A549 (cell line): ENCODE measurements at regions not wholly inside any gene's neighbourhood (a gene's known extent, or its start where the extent isn't known, plus 50 kb on each side); places are given as distances from the start of the nearest gene placed in this dataset.

Experiments used
- EHF ChIP-seq: fragments of 250-450 bp; sonication (Bioruptor Pico); IDR thresholded peaks from 2 replicates; pipeline ENCODE4 v1.5.0; 2020; ENCODE audit warnings: mild to moderate bottlenecking
- HOXA7 ChIP-seq: fragments of 250-450 bp; sonication (Bioruptor Pico); IDR thresholded peaks from 2 replicates; pipeline ENCODE4 v1.5.0; 2020; ENCODE audit warnings: mild to moderate bottlenecking, moderate library complexity
- MYC ChIP-seq: IDR thresholded peaks from 2 replicates; pipeline ENCODE4 v1.6.1; 2012; ENCODE audit warnings: mild to moderate bottlenecking, inconsistent platforms, low read length, improper control_type of control experiment, borderline replicate concordance
- POLR2A ChIP-seq: IDR thresholded peaks from 2 replicates; pipeline ENCODE4 v1.6.1; 2012; ENCODE audit warnings: mild to moderate bottlenecking, low read length
- SMC3 ChIP-seq: fragments of >200 bp; sonication (Bioruptor Twin); formaldehyde crosslinking; IDR thresholded peaks from 3 replicates; pipeline ENCODE4 v1.6.1; 2018; ENCODE audit warnings: inconsistent platforms
- ZSCAN20 ChIP-seq: fragments of 250-450 bp; sonication (Bioruptor Pico); IDR thresholded peaks from 2 replicates; pipeline ENCODE4 v1.8.0; 2022; ENCODE audit warnings: mild to moderate bottlenecking, moderate library complexity
- TF ChIP-seq, protein P1 (sequence below): fragments of 450-650 bp; IDR thresholded peaks from 2 replicates; pipeline ENCODE4 v1.6.1; 2014; ENCODE audit warnings: antibody characterized with exemption
- TF ChIP-seq, protein P2 (sequence below): fragments of >200 bp; sonication (Bioruptor Twin); formaldehyde crosslinking; IDR thresholded peaks from 3 replicates; pipeline ENCODE4 v1.5.1; 2016
- TF ChIP-seq, protein P3 (sequence below): IDR thresholded peaks from 2 replicates; pipeline ENCODE4 v1.6.1; 2012; ENCODE audit warnings: low read depth, borderline replicate concordance
- TF ChIP-seq, protein P4 (sequence below): fragments of 200-600 bp; sonication (generic); IDR thresholded peaks from 2 replicates; pipeline ENCODE4 v1.6.1; 2016; ENCODE audit warnings: antibody characterized with exemption, mild to moderate bottlenecking, moderate library complexity

DNA sequence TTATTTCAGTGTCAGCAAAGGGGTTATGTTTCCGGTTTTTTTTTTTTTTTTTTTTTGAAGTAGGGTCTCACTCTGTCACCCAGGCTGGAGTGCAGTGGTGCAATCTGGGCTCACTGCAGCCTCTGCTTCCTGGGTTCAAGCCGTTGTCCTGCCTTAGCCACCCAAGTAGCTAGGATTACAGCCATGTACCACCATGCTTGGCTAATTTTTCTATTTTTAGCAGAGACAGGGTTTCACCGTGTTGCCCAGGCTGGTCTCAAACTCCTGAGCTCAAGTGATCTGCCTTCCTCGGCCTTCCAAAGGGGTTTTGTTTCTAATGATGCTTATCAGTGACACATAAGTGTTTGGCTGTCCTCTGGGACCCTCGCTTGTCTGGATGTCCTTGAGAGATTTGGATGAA is 235.7 kb upstream of the C2CD4B start:
- TF ChIP-seq SMC3 (no peak), EHF (CRISPR knock-in tag) (no peak), ZSCAN20 (CRISPR knock-in tag) (no peak), HOXA7 (CRISPR knock-in tag) (no peak), MYC (no peak), POLR2A (no peak)
- TF ChIP-seq, protein P1, sequence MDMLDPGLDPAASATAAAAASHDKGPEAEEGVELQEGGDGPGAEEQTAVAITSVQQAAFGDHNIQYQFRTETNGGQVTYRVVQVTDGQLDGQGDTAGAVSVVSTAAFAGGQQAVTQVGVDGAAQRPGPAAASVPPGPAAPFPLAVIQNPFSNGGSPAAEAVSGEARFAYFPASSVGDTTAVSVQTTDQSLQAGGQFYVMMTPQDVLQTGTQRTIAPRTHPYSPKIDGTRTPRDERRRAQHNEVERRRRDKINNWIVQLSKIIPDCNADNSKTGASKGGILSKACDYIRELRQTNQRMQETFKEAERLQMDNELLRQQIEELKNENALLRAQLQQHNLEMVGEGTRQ = no peak
- TF ChIP-seq, protein P2, sequence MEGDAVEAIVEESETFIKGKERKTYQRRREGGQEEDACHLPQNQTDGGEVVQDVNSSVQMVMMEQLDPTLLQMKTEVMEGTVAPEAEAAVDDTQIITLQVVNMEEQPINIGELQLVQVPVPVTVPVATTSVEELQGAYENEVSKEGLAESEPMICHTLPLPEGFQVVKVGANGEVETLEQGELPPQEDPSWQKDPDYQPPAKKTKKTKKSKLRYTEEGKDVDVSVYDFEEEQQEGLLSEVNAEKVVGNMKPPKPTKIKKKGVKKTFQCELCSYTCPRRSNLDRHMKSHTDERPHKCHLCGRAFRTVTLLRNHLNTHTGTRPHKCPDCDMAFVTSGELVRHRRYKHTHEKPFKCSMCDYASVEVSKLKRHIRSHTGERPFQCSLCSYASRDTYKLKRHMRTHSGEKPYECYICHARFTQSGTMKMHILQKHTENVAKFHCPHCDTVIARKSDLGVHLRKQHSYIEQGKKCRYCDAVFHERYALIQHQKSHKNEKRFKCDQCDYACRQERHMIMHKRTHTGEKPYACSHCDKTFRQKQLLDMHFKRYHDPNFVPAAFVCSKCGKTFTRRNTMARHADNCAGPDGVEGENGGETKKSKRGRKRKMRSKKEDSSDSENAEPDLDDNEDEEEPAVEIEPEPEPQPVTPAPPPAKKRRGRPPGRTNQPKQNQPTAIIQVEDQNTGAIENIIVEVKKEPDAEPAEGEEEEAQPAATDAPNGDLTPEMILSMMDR = no peak
- TF ChIP-seq, protein P3, sequence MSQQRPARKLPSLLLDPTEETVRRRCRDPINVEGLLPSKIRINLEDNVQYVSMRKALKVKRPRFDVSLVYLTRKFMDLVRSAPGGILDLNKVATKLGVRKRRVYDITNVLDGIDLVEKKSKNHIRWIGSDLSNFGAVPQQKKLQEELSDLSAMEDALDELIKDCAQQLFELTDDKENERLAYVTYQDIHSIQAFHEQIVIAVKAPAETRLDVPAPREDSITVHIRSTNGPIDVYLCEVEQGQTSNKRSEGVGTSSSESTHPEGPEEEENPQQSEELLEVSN = no peak
- TF ChIP-seq, protein P4, sequence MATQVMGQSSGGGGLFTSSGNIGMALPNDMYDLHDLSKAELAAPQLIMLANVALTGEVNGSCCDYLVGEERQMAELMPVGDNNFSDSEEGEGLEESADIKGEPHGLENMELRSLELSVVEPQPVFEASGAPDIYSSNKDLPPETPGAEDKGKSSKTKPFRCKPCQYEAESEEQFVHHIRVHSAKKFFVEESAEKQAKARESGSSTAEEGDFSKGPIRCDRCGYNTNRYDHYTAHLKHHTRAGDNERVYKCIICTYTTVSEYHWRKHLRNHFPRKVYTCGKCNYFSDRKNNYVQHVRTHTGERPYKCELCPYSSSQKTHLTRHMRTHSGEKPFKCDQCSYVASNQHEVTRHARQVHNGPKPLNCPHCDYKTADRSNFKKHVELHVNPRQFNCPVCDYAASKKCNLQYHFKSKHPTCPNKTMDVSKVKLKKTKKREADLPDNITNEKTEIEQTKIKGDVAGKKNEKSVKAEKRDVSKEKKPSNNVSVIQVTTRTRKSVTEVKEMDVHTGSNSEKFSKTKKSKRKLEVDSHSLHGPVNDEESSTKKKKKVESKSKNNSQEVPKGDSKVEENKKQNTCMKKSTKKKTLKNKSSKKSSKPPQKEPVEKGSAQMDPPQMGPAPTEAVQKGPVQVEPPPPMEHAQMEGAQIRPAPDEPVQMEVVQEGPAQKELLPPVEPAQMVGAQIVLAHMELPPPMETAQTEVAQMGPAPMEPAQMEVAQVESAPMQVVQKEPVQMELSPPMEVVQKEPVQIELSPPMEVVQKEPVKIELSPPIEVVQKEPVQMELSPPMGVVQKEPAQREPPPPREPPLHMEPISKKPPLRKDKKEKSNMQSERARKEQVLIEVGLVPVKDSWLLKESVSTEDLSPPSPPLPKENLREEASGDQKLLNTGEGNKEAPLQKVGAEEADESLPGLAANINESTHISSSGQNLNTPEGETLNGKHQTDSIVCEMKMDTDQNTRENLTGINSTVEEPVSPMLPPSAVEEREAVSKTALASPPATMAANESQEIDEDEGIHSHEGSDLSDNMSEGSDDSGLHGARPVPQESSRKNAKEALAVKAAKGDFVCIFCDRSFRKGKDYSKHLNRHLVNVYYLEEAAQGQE = no peak
